CD4-positive, alpha-beta T cell treated with Interleukin-4 for 4 hours (primary cell): ENCODE measurements at regions not wholly inside any gene's neighbourhood (a gene's known extent, or its start where the extent isn't known, plus 50 kb on each side); places are given as distances from the start of the nearest gene placed in this dataset.
"Not testable (repeated sequence)": the region's sequence is repeated elsewhere in the genome, so short reads cannot be mapped to it uniquely, and the experiment has no call there.

ENCODE experiments used
- DNase-seq: peaks from one replicate; pipeline ENCODE4 v3.0.0-alpha.2; 2020

GRCh38 chr5:36482812-36483211 lies 123.6 kb upstream of the SLC1A3 start:
- DNase-seq: no peak

DNA sequence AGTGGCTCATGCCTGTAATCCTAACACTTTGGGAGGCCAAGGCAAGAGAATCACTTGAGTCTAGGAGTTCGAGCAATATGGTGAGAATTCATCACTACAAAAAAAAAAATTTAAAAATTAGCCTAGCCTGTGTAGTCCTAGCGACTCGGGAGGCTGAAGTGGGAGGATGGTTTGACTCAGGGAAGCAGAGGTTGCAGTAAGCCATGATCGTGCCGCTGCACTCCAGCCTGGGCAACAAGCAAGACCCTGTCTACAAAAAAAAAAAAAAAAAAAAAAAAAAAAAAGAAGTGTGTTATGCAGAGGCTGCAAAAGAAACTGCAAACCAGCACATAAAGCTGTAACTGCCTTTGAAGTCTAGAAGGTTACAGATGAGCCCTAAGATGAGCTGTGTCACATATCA lies 116.9 kb upstream of the SLC1A3 start:
- DNase-seq: no peak

- no peak for DNase-seq
Measured at GRCh38 chr5:36491856-36492255, 114.5 kb upstream of the SLC1A3 start.

DNA sequence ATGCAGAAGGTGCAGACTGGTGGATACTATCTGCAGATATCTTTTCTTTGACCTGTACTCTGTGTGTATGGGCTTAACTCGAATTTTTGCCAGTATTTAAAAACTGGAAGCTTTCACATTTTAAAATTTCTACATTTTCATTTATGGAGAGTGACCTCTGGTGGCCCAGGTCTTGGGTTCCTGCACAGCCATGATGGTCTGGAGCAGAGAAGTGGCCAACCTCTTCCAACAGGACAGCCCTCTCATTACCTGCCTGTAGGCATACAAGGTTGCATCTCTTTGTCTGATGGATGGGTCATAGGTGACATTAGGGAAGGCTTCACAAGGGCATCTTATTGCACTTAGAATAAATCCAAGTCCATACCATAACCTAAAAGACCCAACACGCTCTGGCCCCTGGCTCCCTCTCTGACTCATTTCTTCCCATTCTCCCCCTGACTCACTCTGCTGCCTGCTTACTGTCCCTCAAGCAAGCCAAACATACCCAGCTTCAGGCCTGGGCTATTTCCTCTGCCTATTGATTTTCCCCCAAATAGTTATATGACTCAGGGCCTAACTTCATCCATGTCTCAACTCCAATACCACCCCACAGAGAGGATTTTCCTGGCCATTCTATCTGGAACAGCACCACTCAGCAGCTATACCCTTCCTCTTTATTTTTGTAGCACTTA lies 113.3 kb upstream of the SLC1A3 start:
- no peak for DNase-seq

GRCh38 chr5:36494028-36494427 lies 112.4 kb upstream of the SLC1A3 start:
- no peak for DNase-seq

DNA sequence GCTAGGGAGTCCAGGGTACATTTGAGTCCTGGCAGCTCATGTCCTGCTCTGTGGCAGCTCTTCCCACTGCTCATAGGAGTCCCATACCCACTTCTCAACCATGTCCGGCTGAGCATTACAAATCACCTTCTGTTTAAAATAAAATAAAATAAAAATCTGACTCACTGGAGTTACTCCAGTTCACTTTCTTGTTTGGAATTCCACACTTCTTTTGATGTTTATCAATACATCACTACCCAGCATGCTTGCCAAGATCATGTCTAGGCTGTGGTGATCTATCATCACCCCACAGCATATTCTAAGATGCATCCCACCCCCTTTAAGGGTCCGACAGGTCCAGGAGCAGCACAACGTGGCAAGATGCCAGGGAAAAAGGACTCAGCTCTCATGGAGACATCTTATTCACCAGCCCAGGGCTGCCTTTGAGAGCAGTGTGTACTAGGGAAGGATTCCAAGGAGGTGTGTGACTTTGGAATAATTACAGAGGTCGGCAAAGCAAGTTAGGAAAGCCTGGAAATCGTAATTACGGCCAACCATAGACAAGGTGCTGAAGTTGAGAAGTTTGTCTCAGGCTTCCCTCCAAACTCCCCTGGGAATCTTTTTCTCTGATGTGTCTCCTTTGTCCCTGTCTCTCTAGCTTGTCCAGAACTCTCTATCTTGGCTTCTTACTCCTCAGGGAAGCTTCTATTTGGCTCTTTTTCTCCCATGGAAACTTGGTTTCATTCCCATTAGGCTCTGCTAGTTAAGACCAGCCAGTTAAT lies 111.4 kb upstream of the SLC1A3 start:
- DNase-seq: no peak

GRCh38 chr5:36495611-36496010 lies 110.8 kb upstream of the SLC1A3 start:
- no peak for DNase-seq

GRCh38 chr5:36496471-36496870 lies 109.9 kb upstream of the SLC1A3 start:
- no peak for DNase-seq

- DNase-seq: no peak
Measured at GRCh38 chr5:36502608-36503007, 103.8 kb upstream of the SLC1A3 start.

DNA sequence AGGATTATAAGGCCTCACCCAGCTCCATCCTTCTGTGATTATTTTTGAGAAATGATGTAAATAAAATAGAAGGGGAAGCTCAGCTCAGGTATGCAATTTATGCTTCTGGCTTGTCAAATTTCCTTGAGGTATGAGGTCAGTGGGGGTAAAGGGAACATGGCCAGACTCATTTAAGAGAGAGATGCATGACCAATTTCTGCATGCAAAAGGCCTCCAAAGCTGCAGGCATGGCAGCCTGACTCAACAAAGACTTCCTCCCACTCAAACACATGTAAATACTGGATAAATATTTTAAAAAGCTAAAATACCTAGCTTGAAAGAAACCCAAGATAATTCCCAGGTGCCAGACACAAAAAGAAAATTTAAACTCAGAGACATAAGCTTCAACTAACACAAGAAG lies 101.4 kb upstream of the SLC1A3 start:
- no peak for DNase-seq

- DNase-seq: peak; percentile 56
Measured at GRCh38 chr5:36507332-36507952, 99.0 kb upstream of the SLC1A3 start.

GRCh38 chr5:36508331-36508730 lies 98.1 kb upstream of the SLC1A3 start:
- DNase-seq: not testable (repeated sequence)

- not testable (repeated sequence) for DNase-seq
Measured at GRCh38 chr5:36513647-36514046, 92.8 kb upstream of the SLC1A3 start.

DNA sequence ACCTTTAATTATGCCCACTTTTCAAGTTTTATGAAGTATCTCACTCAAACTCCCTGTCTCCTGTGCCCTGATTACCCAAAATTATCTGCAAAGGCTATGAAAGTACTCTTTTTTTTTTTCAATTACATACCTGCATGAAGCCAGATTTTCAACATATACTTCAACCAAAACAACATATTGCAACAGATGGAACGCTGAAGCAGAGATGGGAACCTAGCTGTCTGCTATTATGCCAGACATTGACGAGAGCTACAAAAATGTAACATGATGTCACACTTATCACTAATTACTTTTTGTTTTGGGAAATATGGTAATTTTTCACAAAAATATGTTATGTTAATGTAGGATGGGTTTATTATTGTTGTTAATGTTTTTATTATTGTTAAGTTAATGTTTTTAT lies 86.5 kb upstream of the SLC1A3 start:
- DNase-seq: no peak

DNA sequence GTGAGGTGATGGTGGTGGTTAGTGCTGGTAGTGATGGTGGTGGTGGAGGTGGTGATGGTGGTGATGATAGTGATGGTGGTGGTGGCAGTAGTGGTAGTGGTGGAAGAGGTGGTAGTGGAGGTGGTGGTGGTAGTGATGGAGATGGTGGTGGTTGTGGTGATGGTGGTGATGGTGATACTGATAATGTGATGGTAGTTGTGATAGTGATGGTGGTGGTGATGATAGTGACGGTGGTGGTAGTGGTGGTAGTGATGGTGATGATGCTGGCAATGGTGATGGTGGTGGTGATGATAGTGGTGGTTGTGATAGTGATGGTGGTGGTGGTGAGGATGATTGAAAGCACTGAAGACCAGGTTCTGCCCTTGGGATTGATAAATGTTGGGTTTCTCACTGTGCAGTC lies 85.2 kb upstream of the SLC1A3 start:
- DNase-seq: no peak

GRCh38 chr5:36521838-36522745 lies 84.3 kb upstream of the SLC1A3 start:
- no peak for DNase-seq

DNA sequence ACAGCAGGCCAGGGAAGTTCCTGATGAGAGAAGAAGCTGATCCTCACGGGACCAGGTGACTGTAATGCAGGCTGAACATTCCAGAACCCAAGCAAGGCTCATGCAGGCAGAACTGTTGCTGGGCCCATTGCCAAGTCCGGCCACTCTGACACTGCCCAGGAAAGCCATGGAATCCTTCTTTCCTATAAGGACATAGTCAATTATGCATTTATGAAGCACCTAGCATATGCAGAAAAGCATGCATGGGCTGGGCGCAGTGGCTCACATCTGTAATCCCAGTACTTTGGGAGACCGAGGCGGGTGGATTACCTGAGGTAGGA lies 83.7 kb upstream of the SLC1A3 start:
- no peak for DNase-seq

GRCh38 chr5:36523450-36523849 lies 83.0 kb upstream of the SLC1A3 start:
- no peak for DNase-seq

DNA sequence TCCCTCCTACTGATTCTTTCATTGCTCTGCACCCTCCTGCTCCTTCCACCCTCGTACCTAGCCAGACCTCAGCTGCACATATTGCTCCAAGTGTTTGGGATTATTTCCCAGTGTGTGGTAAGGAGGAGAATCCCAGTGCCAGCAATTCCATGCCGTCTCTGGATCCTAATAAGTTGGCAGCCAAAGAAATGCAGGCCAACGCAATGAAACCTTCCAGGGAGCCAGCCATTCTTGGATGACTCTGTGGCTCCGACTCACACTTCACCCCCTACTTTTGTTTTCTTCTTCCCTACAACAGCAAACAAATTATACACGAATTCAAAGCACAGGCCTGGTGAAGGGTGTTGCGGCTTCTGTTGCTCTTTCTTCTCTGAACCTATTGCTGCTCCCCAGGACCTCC lies 82.5 kb upstream of the SLC1A3 start:
- DNase-seq: no peak

GRCh38 chr5:36526537-36526936 lies 79.9 kb upstream of the SLC1A3 start:
- no peak for DNase-seq

- DNase-seq: no peak
Measured at GRCh38 chr5:36528588-36528987, 77.8 kb upstream of the SLC1A3 start.

DNA sequence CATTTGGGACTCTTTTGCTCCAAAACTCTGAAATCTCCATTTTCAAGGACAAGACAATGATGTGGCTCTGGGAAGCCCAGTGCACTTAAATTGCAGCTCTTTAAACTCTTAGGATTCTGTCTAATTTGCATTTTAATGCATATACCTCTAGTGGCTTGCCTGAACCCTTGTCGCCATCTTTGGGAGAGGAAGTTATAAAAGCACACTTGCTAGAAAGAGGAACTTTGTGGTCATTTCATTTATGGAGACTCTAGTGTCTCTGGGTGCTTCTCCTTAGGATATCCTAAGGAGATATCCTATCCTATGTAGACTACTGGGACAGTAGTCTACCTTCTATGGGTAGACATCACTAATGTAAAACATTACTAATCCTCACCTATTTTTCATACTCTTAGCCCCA lies 77.3 kb upstream of the SLC1A3 start:
- no peak for DNase-seq

DNA sequence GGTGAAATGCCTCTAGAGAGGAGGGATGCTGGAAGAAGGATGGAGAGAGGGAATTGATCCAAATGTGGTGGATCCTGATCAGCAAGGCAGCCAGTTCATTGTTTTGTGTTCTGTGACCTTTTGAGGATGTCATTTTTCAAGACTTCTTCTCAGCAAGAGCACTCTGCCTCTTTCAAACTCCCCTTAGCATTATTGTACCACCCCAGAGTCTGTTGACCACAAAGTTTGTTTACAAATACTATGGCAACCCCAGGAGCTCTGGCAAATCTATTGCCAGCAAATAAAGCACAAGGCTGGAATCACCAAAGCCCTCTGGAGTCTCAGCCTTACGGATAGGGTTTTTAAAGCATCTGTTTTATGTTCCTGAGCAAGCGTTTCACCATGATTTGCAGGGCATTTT lies 76.2 kb upstream of the SLC1A3 start:
- no peak for DNase-seq
